Body of pancreas (tissue), 4 donors: ENCODE measurements at regions not wholly inside any gene's neighbourhood (a gene's known extent, or its start where the extent isn't known, plus 50 kb on each side); places are given as distances from the start of the nearest gene placed in this dataset.

Experiments
- CTCF ChIP-seq, 7 experiments: fragments of 450-650 bp in 4 of 7; fragments of 200-600 bp in 3 of 7; sonication (generic) in 3 of 7; IDR thresholded peaks; one replicate each; pipeline ENCODE4 v1.5.1; 2016 to 2019; ENCODE audit warnings: antibody characterized with exemption in 7 of 7
- POLR2A ChIP-seq, 3 donors: fragments of 450-650 bp; IDR thresholded peaks; one replicate each; pipeline ENCODE4 v1.6.1; 2016; ENCODE audit warnings: antibody characterized with exemption in 3 of 3, mild to moderate bottlenecking in 2 of 3

GRCh38 chr12:91954747-91955146 is 190.9 kb downstream of the BTG1 start:
- no peak for TF ChIP-seq CTCF (IDR thresholded peaks at IDR 0.05)
- no peak for TF ChIP-seq POLR2A (IDR thresholded peaks at IDR 0.05)
